ENCODE measurements at regions not wholly inside any gene's neighbourhood (a gene's known extent, or its start where the extent isn't known, plus 50 kb on each side); places are given as distances from the start of the nearest gene placed in this dataset.
"Not testable (repeated sequence)": the region's sequence is repeated elsewhere in the genome, so short reads cannot be mapped to it uniquely, and the experiment has no call there.

GRCh38 chr5:157976429-157976828, 117.5 kb upstream of the CLINT1 start:
- Histone ChIP-seq H3K36me3 (ENCODE audit: control insufficient read depth, insufficient read depth, low read length) (no peaks in the 10 kb centered on the region), H3K27me3 (ENCODE audit: control insufficient read depth, insufficient read depth, low read length) (no peaks in the 10 kb centered on the region), H3K4me3 (ENCODE audit: low read depth, low read length) (no peak overlapping the region)
- no peak for DNase-seq (ENCODE audit: low read depth)
- TF ChIP-seq CTCF (IDR thresholded peaks at IDR 0.05; ENCODE audit: insufficient read depth, low read length, poor library complexity, severe bottlenecking), result no peak

- H3K36me3 ChIP-seq (ENCODE audit: control insufficient read depth, insufficient read depth, low read length), result no peaks in the 10 kb centered on the region
- no peak overlapping the region for H3K4me3 ChIP-seq (ENCODE audit: low read depth, low read length)
- TF ChIP-seq CTCF (IDR thresholded peaks at IDR 0.05; ENCODE audit: insufficient read depth, low read length, poor library complexity, severe bottlenecking), result no peak
- no peaks in the 10 kb centered on the region for H3K27me3 ChIP-seq (ENCODE audit: control insufficient read depth, insufficient read depth, low read length)
- DNase-seq (ENCODE audit: low read depth), result no peak
These were observed 113.6 kb upstream of the CLINT1 start for GRCh38 chr5:157972579-157972978.

GRCh38 chr5:157971571-157972216, 112.7 kb upstream of the CLINT1 start:
- Histone ChIP-seq H3K27me3 (ENCODE audit: control insufficient read depth, insufficient read depth, low read length) (no peaks in the 10 kb centered on the region), H3K4me3 (ENCODE audit: low read depth, low read length) (no peak overlapping the region), H3K36me3 (ENCODE audit: control insufficient read depth, insufficient read depth, low read length) (no peaks in the 10 kb centered on the region)
- no peak for DNase-seq (ENCODE audit: low read depth)
- no peak for TF ChIP-seq CTCF (IDR thresholded peaks at IDR 0.05; ENCODE audit: insufficient read depth, low read length, poor library complexity, severe bottlenecking)

DNA sequence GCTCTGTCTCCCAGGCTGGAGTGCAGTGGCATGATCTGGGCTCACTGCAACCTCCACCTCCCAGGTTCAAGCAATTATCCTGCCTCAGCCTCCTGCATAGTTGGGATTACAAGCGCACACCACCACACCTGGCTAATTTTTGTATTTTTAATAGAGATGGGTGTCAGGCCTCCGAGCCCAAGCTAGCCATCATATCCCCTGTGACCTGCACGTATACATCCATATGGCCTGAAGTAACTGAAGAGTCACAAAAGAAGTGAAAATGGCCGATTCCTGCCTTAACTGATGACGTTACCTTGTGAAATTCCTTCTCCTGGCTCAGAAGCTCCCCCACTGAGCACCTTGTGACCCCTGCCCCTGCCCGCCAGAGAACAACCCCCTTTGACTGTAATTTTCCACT, 109.6 kb upstream of the CLINT1 start:
- not testable (repeated sequence) for H3K4me3 ChIP-seq (ENCODE audit: low read depth, low read length); H3K27me3 ChIP-seq (ENCODE audit: control insufficient read depth, insufficient read depth, low read length); H3K36me3 ChIP-seq (ENCODE audit: control insufficient read depth, insufficient read depth, low read length); DNase-seq (ENCODE audit: low read depth)

GRCh38 chr5:157965989-157966388, 107.0 kb upstream of the CLINT1 start:
- no peaks in the 10 kb centered on the region for H3K27me3 ChIP-seq (ENCODE audit: control insufficient read depth, insufficient read depth, low read length)
- no peak for TF ChIP-seq CTCF (IDR thresholded peaks at IDR 0.05; ENCODE audit: insufficient read depth, low read length, poor library complexity, severe bottlenecking)
- no peak for DNase-seq (ENCODE audit: low read depth)
- H3K4me3 ChIP-seq (ENCODE audit: low read depth, low read length), result no peak overlapping the region
- H3K36me3 ChIP-seq (ENCODE audit: control insufficient read depth, insufficient read depth, low read length), result no peaks in the 10 kb centered on the region

DNA sequence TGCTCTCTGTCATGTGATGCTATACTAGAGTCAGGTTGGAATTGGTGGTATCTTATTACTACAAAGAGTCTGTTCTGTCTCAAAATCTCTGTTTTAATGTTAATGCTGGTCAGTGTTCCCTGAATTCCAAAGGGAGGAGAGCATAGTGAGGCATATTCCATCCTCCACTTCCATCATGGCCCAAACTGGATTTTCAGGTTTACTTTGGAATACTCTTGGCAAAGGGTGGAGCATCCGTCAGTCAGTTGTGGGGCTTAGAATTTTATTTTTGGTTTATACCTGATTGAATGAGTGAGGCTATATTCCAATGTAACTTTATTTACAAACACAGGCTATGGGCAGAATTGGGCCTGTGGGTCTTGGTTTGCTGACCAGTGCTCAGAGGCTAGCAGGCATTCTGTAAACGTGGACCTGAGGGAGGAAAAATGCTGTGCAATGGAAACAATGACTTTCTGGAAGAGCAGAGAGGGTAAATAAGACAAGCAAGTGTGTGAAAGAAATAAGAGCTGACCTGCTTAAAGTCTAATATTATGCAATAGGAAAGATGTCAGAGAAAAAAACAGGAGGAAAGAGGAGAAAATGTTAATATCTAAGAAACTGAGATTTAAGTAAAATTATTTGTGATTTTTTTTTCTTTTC, 106.2 kb upstream of the CLINT1 start:
- DNase-seq (ENCODE audit: low read depth), result no peak
- Histone ChIP-seq H3K36me3 (ENCODE audit: control insufficient read depth, insufficient read depth, low read length) (no peaks in the 10 kb centered on the region), H3K4me3 (ENCODE audit: low read depth, low read length) (no peak overlapping the region), H3K27me3 (ENCODE audit: control insufficient read depth, insufficient read depth, low read length) (no peaks in the 10 kb centered on the region)
- TF ChIP-seq CTCF (IDR thresholded peaks at IDR 0.05; ENCODE audit: insufficient read depth, low read length, poor library complexity, severe bottlenecking), result no peak
